ENCODE measurements at regions not wholly inside any gene's neighbourhood (a gene's known extent, or its start where the extent isn't known, plus 50 kb on each side); places are given as distances from the start of the nearest gene placed in this dataset.
"Not testable (repeated sequence)": the region's sequence is repeated elsewhere in the genome, so short reads cannot be mapped to it uniquely, and the experiment has no call there.

GRCh38 chr6:97459535-97459934, 176.5 kb upstream of the MMS22L start:
- no peak for DNase-seq

GRCh38 chr6:97459986-97460385, 177.0 kb upstream of the MMS22L start:
- no peak for DNase-seq

- DNase-seq: peak; percentile 37 to 45 (median 38)
Observed at GRCh38 chr6:97460394-97461080, 177.5 kb upstream of the MMS22L start.

GRCh38 chr6:97461218-97461617, 178.2 kb upstream of the MMS22L start:
- no peak for DNase-seq

- DNase-seq: no peak
Observed at GRCh38 chr6:97462031-97462430, 179.0 kb upstream of the MMS22L start.

- DNase-seq: no peak
Observed at GRCh38 chr6:97462938-97463598, 180.1 kb upstream of the MMS22L start.

GRCh38 chr6:97465877-97466561, 183.0 kb upstream of the MMS22L start:
- DNase-seq: no peak

- no peak for DNase-seq
Observed at GRCh38 chr6:97468981-97469380, 186.0 kb upstream of the MMS22L start.

- DNase-seq: no peak
Observed at GRCh38 chr6:97469451-97469850, 186.4 kb upstream of the MMS22L start.

GRCh38 chr6:97470322-97470721, 187.3 kb upstream of the MMS22L start:
- DNase-seq: no peak

GRCh38 chr6:97473979-97474378, 191.0 kb upstream of the MMS22L start:
- no peak for DNase-seq

GRCh38 chr6:97497713-97498331, 214.8 kb upstream of the MMS22L start:
- peak; percentile 71 to 72 (median 72) for DNase-seq

GRCh38 chr6:97501853-97502252, 218.8 kb upstream of the MMS22L start:
- DNase-seq: no peak

GRCh38 chr6:97508646-97509045, 225.6 kb upstream of the MMS22L start:
- no peak for DNase-seq

- DNase-seq: not testable (repeated sequence)
Observed at GRCh38 chr6:97513260-97513659, 230.2 kb upstream of the MMS22L start.

- no peak for DNase-seq
Observed at GRCh38 chr6:97524811-97525210, 241.8 kb upstream of the MMS22L start.

GRCh38 chr6:97535800-97536199, 252.8 kb upstream of the MMS22L start:
- no peak for DNase-seq

- DNase-seq: no peak
Observed at GRCh38 chr6:97548354-97548753, 265.3 kb upstream of the MMS22L start.

- no peak for DNase-seq
Observed at GRCh38 chr6:97557355-97557754, 274.3 kb upstream of the MMS22L start.

GRCh38 chr6:97563529-97563928, 280.5 kb upstream of the MMS22L start:
- DNase-seq: no peak

- DNase-seq: no peak
Observed at GRCh38 chr6:97572943-97573342, 289.9 kb upstream of the MMS22L start.

- DNase-seq: no peak
Observed at GRCh38 chr6:97586344-97586743, 303.3 kb upstream of the MMS22L start.

- no peak for DNase-seq
Observed at GRCh38 chr6:97591955-97592354, 308.9 kb upstream of the MMS22L start.

GRCh38 chr6:97594844-97595243, 311.8 kb upstream of the MMS22L start:
- DNase-seq: no peak
